Left renal pelvis (tissue), 4 donors: ENCODE measurements at regions not wholly inside any gene's neighbourhood (a gene's known extent, or its start where the extent isn't known, plus 50 kb on each side); places are given as distances from the start of the nearest gene placed in this dataset.
"Not testable (repeated sequence)": the region's sequence is repeated elsewhere in the genome, so short reads cannot be mapped to it uniquely, and the experiment has no call there.

Source experiments
- DNase-seq, 4 donors: peaks; one replicate each; pipeline ENCODE4 v3.0.0-alpha.2; 2013; ENCODE audit warnings: low read depth in 4 of 4, low spot score in 3 of 4

- DNase-seq, result no peak
Measured at GRCh38 chr3:191813245-191813644, 352.3 kb downstream of the PYDC2 start.

DNA sequence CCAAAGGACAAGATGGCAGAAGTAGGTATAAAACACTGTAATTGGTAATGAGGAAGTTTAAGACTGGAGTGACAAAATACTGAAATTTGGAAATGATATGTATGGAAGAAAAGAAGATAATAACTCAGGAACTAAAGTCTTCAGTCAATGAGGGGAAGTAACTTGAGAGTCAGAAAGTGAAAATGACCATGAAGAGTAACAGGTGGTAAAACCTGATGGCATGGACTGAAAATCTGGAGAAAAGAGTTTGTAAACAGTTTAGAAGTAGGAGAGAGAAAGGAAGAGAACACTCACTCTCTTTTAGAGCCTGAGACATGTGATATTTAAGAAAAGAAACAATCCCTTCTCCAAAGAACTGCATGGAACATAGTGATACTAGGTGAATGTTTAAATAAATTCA lies 387.9 kb downstream of the PYDC2 start:
- no peak for DNase-seq

DNA sequence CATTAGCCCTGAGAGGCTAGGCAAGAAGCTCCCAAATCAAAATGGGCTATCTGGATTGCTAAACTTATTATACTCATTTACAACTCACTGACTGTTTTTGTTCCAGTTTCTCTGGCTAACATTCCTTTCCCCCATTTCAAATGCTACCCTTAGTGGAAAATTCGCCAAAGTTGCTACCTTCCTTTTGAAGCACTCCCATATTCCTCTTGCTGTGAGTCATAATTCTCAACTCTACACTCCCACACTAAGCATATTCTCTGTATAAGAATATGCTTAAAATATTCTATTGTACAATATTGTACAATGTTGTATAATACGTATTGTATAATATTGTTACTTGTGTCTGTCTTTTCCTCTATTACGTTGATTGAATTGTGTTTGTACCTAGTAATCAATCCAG lies 398.6 kb downstream of the PYDC2 start:
- DNase-seq, result no peak

GRCh38 chr3:191869738-191870415 lies 408.9 kb downstream of the PYDC2 start:
- DNase-seq, result no peak

GRCh38 chr3:191873736-191874135 lies 412.8 kb downstream of the PYDC2 start:
- no peak for DNase-seq

GRCh38 chr3:191882289-191882688 lies 421.3 kb downstream of the PYDC2 start:
- no peak for DNase-seq

GRCh38 chr3:191884132-191884531 lies 423.2 kb downstream of the PYDC2 start:
- no peak for DNase-seq

DNA sequence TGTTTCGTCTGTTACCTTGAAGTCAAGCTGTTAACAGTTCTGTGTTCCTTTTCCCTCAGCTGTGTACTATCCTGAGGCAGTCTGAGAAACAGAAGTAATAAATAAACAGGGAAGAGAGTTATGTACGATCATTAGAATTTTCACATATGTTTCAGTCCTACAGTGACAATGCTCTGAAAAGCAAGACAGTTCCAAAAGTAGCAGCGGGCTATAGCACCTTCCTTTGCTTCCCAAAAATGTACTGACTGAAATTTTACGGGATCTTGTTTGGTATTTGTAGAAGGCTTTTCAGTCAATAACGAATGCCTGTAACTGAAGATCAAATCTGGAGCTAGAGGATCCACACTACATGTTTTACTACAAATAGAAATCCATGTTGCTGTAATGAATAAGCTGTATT lies 428.1 kb downstream of the PYDC2 start:
- DNase-seq, result no peak

- DNase-seq, result no peak
Measured at GRCh38 chr3:191889756-191890155, 428.8 kb downstream of the PYDC2 start.

DNA sequence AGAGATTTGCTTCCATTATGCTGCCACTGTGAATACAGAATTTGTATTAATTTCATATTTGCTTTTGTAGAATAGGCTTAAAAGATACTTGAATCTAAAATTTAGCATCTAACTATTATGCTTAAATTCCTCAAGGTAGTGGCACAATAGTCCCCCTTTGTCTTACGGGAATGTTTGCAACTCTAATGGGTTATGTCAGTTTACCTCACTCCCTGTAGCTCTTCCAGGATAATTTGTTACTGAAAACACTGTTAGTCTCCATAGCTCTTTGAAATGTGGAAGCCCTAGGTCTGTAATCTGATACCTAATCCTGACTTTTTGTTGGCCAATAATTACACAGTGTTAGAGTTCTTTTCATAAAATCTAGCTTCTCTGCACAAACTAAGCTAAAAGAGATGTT lies 433.4 kb downstream of the PYDC2 start:
- no peak for DNase-seq

- no peak for DNase-seq
Measured at GRCh38 chr3:191901741-191902140, 440.8 kb downstream of the PYDC2 start.

DNA sequence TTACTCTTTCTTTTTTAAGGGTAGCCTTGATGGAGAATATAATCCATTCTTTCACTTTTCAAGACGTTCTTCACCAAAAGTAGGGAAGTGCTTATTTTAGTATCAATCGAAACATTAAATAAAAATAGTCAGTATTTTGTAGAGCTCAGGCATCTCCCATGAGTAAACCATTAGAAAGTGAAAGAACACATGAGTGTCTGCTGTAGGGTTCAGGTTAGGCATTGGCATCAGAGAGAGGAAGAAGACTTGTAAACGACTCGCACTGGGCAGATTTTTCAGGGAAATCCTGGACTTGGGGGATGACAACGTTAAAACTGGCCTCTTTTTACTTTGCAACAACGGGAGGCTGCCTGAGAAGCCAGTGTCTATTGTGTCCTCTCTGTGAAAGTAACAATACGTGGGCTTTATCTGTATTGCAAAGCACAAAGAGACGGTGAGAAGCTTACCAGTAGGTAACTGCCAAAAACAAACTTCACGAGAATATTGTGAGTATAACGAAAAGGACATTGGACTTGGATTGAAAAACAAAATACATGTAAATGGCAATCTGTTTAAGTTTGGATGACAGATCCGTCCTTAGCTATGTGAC lies 451.7 kb downstream of the PYDC2 start:
- no peak for DNase-seq

DNA sequence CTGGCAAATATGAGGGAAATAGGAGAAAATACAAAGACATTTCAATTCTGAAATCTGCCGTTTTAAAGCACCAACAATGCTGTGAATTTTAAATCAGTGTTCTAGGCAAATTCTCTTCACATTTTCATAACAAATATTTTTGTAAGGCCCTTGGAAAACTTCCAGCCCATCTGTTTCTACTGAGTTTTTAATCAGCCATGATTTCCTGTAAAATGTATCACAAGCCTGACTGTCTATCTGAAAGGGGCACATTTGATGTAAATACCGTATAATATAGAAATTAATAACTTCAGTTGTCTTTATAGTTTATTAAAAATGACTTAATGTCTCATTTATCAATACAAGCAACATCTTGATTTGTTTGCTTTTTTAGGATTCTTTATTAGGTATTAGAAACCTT lies 454.7 kb downstream of the PYDC2 start:
- no peak for DNase-seq

GRCh38 chr3:191919491-191920026 lies 458.6 kb downstream of the PYDC2 start:
- DNase-seq, result no peak

DNA sequence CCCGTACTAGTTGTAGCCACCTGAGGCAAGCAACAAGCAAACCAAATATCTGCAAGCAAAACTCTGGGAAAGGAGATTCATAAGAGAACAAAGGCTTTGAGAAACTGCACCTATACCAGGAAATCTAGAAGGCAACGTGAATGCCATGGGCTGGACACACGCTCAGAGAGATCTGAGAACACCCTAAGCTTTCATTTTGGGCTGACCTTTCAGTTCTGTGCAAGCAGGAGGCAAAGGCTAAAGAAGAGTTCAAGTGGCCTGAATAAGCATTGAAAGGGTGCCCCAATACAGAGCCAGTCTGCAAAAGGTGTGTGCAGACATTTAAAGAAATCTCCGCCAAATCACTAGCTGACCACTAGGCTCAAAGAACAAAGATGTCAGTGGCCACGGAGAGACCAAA lies 461.6 kb downstream of the PYDC2 start:
- no peak for DNase-seq

GRCh38 chr3:191927183-191927817 lies 466.3 kb downstream of the PYDC2 start:
- not testable (repeated sequence) for DNase-seq

DNA sequence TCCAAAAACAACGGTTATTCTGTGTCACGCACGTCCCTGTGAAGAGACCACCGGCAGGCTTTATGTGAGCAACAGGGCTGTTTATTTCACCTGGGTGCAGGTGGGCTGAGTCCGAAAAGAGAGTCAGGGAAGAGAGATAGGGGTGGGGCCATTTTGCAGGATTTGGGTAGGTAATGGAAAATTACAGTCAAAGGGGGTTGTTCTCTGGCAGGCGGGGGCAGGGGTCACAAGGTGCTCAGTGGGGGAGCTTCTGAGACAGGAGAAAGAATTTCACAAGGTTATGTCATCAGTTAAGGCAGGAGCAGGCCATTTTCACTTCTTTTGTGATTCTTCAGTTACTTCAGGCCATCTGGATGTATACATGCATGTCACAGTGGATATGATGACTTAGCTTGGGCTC lies 467.0 kb downstream of the PYDC2 start:
- DNase-seq, result not testable (repeated sequence)

DNA sequence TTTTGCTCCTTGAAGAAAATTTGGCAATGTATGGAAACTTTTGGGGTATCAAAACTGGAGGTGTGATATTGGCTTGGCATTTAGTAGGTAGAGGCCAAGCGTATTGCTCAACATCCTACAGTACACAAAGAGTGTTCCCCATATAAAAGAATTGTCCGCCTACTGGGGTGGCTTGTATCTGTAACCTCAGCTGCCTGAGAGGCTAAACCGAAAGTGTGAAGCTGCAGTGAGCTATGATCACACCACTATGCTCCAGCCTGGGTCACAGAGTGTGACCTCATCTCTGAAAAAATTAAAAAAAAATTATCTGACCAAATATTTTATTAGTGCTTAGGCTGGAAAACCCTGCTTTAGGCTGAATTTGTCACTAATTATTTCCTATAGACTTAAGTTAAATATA lies 483.9 kb downstream of the PYDC2 start:
- no peak for DNase-seq

- no peak for DNase-seq
Measured at GRCh38 chr3:191952186-191952585, 491.2 kb downstream of the PYDC2 start.

DNA sequence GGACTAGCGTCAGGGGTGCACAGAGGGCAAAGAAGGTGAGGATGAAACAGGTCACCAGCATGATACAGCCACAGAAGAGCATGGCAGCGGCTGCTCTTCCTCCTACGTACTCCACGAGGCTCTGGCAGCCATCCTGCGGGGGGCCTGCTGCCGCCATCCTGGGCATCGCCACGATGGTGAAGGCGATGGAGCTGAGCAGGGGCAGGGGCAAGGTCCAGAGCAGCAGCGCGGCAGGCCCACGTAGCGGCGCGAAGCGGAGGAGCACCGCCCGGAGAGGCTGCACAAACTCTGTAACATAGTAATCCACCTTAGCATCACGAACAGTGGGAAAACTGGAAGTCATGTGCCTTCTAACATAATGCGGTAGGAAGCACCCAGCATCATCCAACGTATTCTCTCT lies 491.6 kb downstream of the PYDC2 start:
- no peak for DNase-seq

GRCh38 chr3:191958980-191959671 lies 498.2 kb downstream of the PYDC2 start:
- DNase-seq, result no peak
